CD14-positive monocyte (primary cell): ENCODE measurements at regions not wholly inside any gene's neighbourhood (a gene's known extent, or its start where the extent isn't known, plus 50 kb on each side); places are given as distances from the start of the nearest gene placed in this dataset.
A peak's percentile ranks its signal among the peaks of the same experiment; 100 is the strongest.

Experiments used
- DNase-seq, 3 donors: peaks; one replicate each; pipeline ENCODE4 v3.0.0-alpha.2; 2011 to 2022
- H2AFZ ChIP-seq: 2 replicates; pipeline ENCODE4 v1.6.0; 2012; ENCODE audit warnings: mild to moderate bottlenecking, low read depth, low read length, inconsistent platforms; ENCODE audit not compliant: insufficient read depth, poor library complexity, severe bottlenecking
- H3K27ac ChIP-seq, 2 donors: 1 replicate in 1 of 2; 2 replicates in 1 of 2; pipeline ENCODE4 v1.5.1; 2012 to 2013; ENCODE audit warnings: low read length in 2 of 2, control low read depth in 1 of 2, inconsistent platforms in 1 of 2, low read depth in 1 of 2, mild to moderate bottlenecking in 1 of 2
- H3K27me3 ChIP-seq, 2 donors: one replicate each; pipeline versions ENCODE4 v1.6.0 to v1.6.1; 2011 to 2013; ENCODE audit warnings: low read length in 2 of 2; ENCODE audit not compliant: control insufficient read depth in 2 of 2, insufficient read depth in 2 of 2
- H3K36me3 ChIP-seq, 2 donors: replicated peaks in 1 of 2; 1 replicate in 1 of 2; 2 replicates in 1 of 2; pipeline versions ENCODE4 v1.5.1 to v1.6.1; 2012 to 2013; ENCODE audit warnings: low read length in 2 of 2, control low read depth in 1 of 2, inconsistent platforms in 1 of 2, mild to moderate bottlenecking in 1 of 2; ENCODE audit not compliant: insufficient read depth in 2 of 2, control insufficient read depth in 1 of 2
- H3K4me1 ChIP-seq, 2 donors: 1 replicate in 1 of 2; 2 replicates in 1 of 2; pipeline versions ENCODE4 v1.5.1 to v1.6.1; 2012 to 2013; ENCODE audit warnings: low read length in 2 of 2, control low read depth in 1 of 2, inconsistent platforms in 1 of 2, mild to moderate bottlenecking in 1 of 2, moderate library complexity in 1 of 2; ENCODE audit not compliant: insufficient read depth in 2 of 2, control insufficient read depth in 1 of 2
- H3K4me2 ChIP-seq: replicated peaks from 2 replicates; pipeline ENCODE3; 2012; ENCODE audit warnings: low read length, moderate library complexity, mild to moderate bottlenecking; ENCODE audit not compliant: poor library complexity, severe bottlenecking; ENCODE audit errors: extremely low read depth
- H3K4me3 ChIP-seq, 3 experiments: fragments of 200-600 bp in 1 of 3; sonication (generic) in 1 of 3; replicated peaks in 1 of 3; 1 replicate in 2 of 3; 2 replicates in 1 of 3; pipeline ENCODE4 v1.5.1; 2011 to 2013; ENCODE audit warnings: low read length in 3 of 3, mild to moderate bottlenecking in 3 of 3, control low read depth in 2 of 3, low read depth in 2 of 3, inconsistent platforms in 1 of 3, moderate library complexity in 1 of 3
- H3K79me2 ChIP-seq: 2 replicates; pipeline ENCODE4 v1.6.0; 2012; ENCODE audit warnings: mild to moderate bottlenecking, control low read depth, inconsistent platforms, low read length, moderate library complexity; ENCODE audit not compliant: insufficient read depth
- H3K9ac ChIP-seq: 2 replicates; pipeline ENCODE4 v1.6.0; 2017; ENCODE audit warnings: low read length, mild to moderate bottlenecking; ENCODE audit not compliant: insufficient read depth, poor library complexity, severe bottlenecking
- H3K9me3 ChIP-seq, 2 donors: replicated peaks in 1 of 2; 1 replicate in 1 of 2; 2 replicates in 1 of 2; pipeline versions ENCODE4 v1.5.1 to v1.6.1; 2012 to 2013; ENCODE audit warnings: low read length in 2 of 2, control low read depth in 1 of 2; ENCODE audit not compliant: control insufficient read depth in 1 of 2, insufficient read depth in 1 of 2
- H4K20me1 ChIP-seq: 2 replicates; pipeline ENCODE4 v1.6.0; 2012; ENCODE audit warnings: mild to moderate bottlenecking, low read length, control low read depth, moderate library complexity; ENCODE audit not compliant: insufficient read depth
- H3K27ac Mint-ChIP-seq, 7 donors: one replicate each; pipeline ENCODE4 v1.8.0; 2020; ENCODE audit warnings: mild to moderate bottlenecking in 7 of 7, mixed read lengths in 7 of 7, moderate library complexity in 6 of 7, inconsistent platforms in 2 of 7
- H3K27me3 Mint-ChIP-seq, 3 donors: one replicate each; pipeline ENCODE4 v1.8.0; 2021 to 2022; ENCODE audit warnings: low read depth in 3 of 3, mild to moderate bottlenecking in 3 of 3, mixed read lengths in 3 of 3, moderate library complexity in 3 of 3, inconsistent platforms in 1 of 3
- H3K36me3 Mint-ChIP-seq, 2 donors: one replicate each; pipeline ENCODE4 v1.8.0; 2020; ENCODE audit warnings: mixed read lengths in 2 of 2, inconsistent platforms in 1 of 2, mild to moderate bottlenecking in 1 of 2
- H3K4me1 Mint-ChIP-seq: one replicate; pipeline ENCODE4 v1.8.0; 2020; ENCODE audit warnings: mild to moderate bottlenecking, mixed read lengths
- H3K4me3 Mint-ChIP-seq, 2 donors: one replicate each; pipeline ENCODE4 v1.8.0; 2020; ENCODE audit warnings: mild to moderate bottlenecking in 2 of 2, mixed read lengths in 2 of 2, moderate library complexity in 1 of 2
- H3K9me3 Mint-ChIP-seq, 7 donors: one replicate each; pipeline ENCODE4 v1.8.0; 2020 to 2022; ENCODE audit warnings: mixed read lengths in 7 of 7, mild to moderate bottlenecking in 6 of 7, moderate library complexity in 6 of 7, inconsistent platforms in 2 of 7
- CTCF ChIP-seq: fragments of 200-600 bp; IDR thresholded peaks from one replicate; pipeline ENCODE4 v1.8.0; 2022; ENCODE audit warnings: antibody characterized with exemption, mild to moderate bottlenecking
- WGBS: methylation state at CpG from one replicate; pipeline ENCODE4 v1.1.5; 2013; ENCODE audit warnings: missing lambda C conversion rate; ENCODE audit not compliant: insufficient coverage; 5-methylcytosine and 5-hydroxymethylcytosine counted together
- intact Hi-C, 2 donors: fragments of 100-400 bp; cut with micrococcal nuclease; formaldehyde crosslinking; loops; one replicate each; pipeline versions ENCODE4 v1.15.0 to v1.15.1; 2023

DNA sequence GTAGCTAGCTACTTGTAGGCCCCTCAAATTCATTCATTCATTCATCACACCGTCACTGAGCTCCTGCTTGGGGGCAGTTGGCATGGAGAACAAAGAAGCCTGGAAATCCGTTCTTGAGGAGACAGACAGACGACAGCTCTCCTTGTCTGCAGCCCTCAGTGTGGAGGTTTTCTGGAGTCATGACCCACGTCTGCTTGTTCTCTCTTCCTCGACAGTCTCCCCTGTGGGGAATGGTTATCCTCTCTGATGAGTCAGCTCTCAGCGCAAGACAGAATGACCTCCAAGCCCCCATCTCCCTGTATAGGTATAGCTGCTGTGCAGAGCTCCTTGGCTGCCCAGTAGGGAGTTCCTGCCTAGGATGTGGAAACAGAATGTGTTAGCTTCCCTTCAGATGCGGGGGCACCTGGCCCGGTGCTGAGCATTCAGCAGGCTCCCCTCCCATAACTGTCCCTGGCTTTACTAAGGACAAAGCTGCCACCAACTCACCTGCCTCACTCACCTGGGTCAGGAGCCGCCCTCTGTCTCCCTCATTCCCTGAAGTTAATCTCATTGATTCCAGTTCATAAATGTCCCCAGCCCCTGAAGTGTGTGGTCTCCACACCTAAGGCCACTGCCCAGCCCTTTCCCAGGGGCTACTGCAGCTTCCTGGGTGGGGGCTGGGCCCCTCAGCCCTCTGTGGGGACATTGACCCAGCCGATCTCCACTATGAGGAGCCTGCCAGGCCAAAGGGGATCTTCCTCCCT is 124.7 kb downstream of the ACKR3 start:
- H3K27me3 Mint-ChIP-seq = peaks cover 12 to 32% (median 25%) of the 10 kb centered on the region in 3 donors
- H3K27me3 ChIP-seq = peaks cover 0 to 4% of the 10 kb centered on the region in 2 donors

DNA sequence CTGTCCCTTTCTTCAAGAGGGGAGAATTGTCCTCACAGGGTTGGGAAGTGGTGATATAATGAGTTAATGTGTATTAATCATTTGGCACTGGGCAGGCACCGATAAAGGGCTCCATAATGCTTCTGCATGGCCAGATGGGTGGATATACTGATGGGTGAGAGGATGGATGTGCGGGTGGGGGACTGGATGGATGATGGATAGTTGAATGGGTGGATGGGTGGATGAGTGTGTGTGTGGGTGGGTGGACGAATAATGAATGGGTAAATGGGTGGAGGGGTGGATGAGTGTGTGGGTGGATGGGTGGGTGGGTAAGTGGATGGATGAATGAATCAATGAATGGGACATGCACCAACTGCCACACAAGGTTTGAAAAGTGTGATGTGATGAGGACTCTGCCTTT is 127.2 kb downstream of the ACKR3 start:
- WGBS = 65% methylated on average over 3 of the region's 3 CpGs
- Histone ChIP-seq H3K4me2 (no peak overlapping the region), H3K27me3 (peaks cover 0 to 4% of the 10 kb centered on the region in 2 donors), H2AFZ (no peak overlapping the region), H3K9ac (no peak overlapping the region), H4K20me1 (no peaks in the 10 kb centered on the region), H3K36me3 (no peaks in the 10 kb centered on the region), H3K27ac (no peak overlapping the region), H3K79me2 (no peaks in the 10 kb centered on the region), H3K4me1 (no peaks in the 10 kb centered on the region), H3K9me3 (no peaks in the 10 kb centered on the region), H3K4me3 (no peak overlapping the region)
- Mint-ChIP-seq H3K36me3 (no peaks in the 10 kb centered on the region), H3K4me1 (no peaks in the 10 kb centered on the region), H3K27ac (no peak overlapping the region), H3K9me3 (peaks cover 0 to 4% (median 0%) of the 10 kb centered on the region in 7 donors), H3K27me3 (peaks cover 12 to 34% (median 24%) of the 10 kb centered on the region in 3 donors), H3K4me3 (no peak overlapping the region)
- no peak for DNase-seq
- no peak for TF ChIP-seq CTCF
- intact Hi-C loops = no loop called here

More for the DNA sequence above, 124.7 kb downstream of the ACKR3 start:
- no peak overlapping the region for H3K4me2 ChIP-seq
- Mint-ChIP-seq H3K36me3 (no peaks in the 10 kb centered on the region), H3K4me1 (peaks cover 16% of the 10 kb centered on the region), H3K4me3 (peak overlapping the region in 1 of 2 donors; percentile 13), H3K9me3 (peaks cover 0 to 4% (median 0%) of the 10 kb centered on the region in 7 donors), H3K27ac (no peak overlapping the region)
- H3K27ac ChIP-seq = no peak overlapping the region
- TF ChIP-seq CTCF = no peak
- peaks cover 6 to 13% of the 10 kb centered on the region in 2 donors for H3K4me1 ChIP-seq
- no peaks in the 10 kb centered on the region for H3K79me2 ChIP-seq
- DNase-seq = no peak
- WGBS = 88% methylated on average over 3 of the region's 10 CpGs
- H3K4me3 ChIP-seq = no peak overlapping the region
- no peaks in the 10 kb centered on the region for H4K20me1 ChIP-seq
- no peak overlapping the region for H3K9ac ChIP-seq
- intact Hi-C loops = no loop called here
- H2AFZ ChIP-seq = no peak overlapping the region
- H3K36me3 ChIP-seq = no peaks in the 10 kb centered on the region
- H3K9me3 ChIP-seq = no peaks in the 10 kb centered on the region
